GM12878 (cell line): ENCODE measurements at regions not wholly inside any gene's neighbourhood (a gene's known extent, or its start where the extent isn't known, plus 50 kb on each side); places are given as distances from the start of the nearest gene placed in this dataset.

Experiments used
- ATAC-seq: fragments of 200-7000 bp; cut with Tn5 transposase; 3 replicates; pipeline ENCODE4 v1.9.1; 2020; ENCODE audit warnings: mild to moderate bottlenecking, moderate library complexity
- BruUV-seq: library from RNA; stranded (reverse); fragments of 400-500 nt; replicated peaks from 2 replicates; lab custom pipeline; 2021; lab: Mats Ljungman, UMichigan
- CTCF ChIA-PET: fragments of 300-600 bp; sonication (Branson Sonifier 250); formaldehyde crosslinking; extraction: SDS; loops from one replicate; lab custom pipeline; 2021; ENCODE audit warnings: inconsistent platforms; lab: Yijun Ruan, JAX
- POLR2A ChIA-PET: fragments of 350-600 bp; formaldehyde crosslinking; extraction: SDS; loops from one replicate; lab custom pipeline; 2021; ENCODE audit warnings: inconsistent platforms; lab: Charles Lee
- RAD21 ChIA-PET: fragments of 300-600 bp; sonication (Branson Sonifier 250); formaldehyde crosslinking; loops from one replicate; lab custom pipeline; 2023; ENCODE audit warnings: antibody characterized with exemption; ENCODE audit not compliant: unreplicated experiment; lab: Charles Lee
- SMC1A ChIA-PET: fragments of 300-600 bp; sonication (Branson Sonifier 250); formaldehyde crosslinking; loops from one replicate; lab custom pipeline; 2023; ENCODE audit not compliant: unreplicated experiment, uncharacterized antibody; lab: Charles Lee
- DNase-seq: peaks from one replicate; pipeline ENCODE4 v3.0.0-alpha.2; 2011; ENCODE audit warnings: low read depth, low spot score
- FAIRE-seq: peaks from 3 replicates; lab custom pipeline; 2011; peaks lifted over from hg19 to GRCh38; lab: Jason Lieb, UNC
- H2AFZ ChIP-seq: 2 replicates; pipeline ENCODE4 v1.6.0; 2011; ENCODE audit warnings: low read depth, low read length, control low read depth; ENCODE audit not compliant: control insufficient read depth
- H3K27ac ChIP-seq: 2 replicates; pipeline ENCODE4 v1.5.1; 2011; ENCODE audit warnings: control low read depth; ENCODE audit not compliant: control insufficient read depth, insufficient read depth
- H3K27me3 ChIP-seq, 2 experiments: replicated peaks in 1 of 2; 2 replicates each; pipeline versions ENCODE4 v1.6.0 to v1.6.1; 2011; ENCODE audit warnings: low read length in 1 of 2; ENCODE audit not compliant: control insufficient read depth in 2 of 2, insufficient read depth in 2 of 2
- H3K36me3 ChIP-seq, 2 experiments: 2 replicates each; pipeline ENCODE4 v1.5.1; 2011; ENCODE audit warnings: low read length in 1 of 2; ENCODE audit not compliant: control insufficient read depth in 2 of 2, insufficient read depth in 2 of 2
- H3K4me1 ChIP-seq: 2 replicates; pipeline ENCODE4 v1.6.1; 2011; ENCODE audit warnings: mild to moderate bottlenecking, low read length, moderate library complexity, mixed read lengths; ENCODE audit not compliant: control insufficient read depth, insufficient read depth
- H3K4me2 ChIP-seq: 2 replicates; pipeline ENCODE4 v1.6.0; 2011; ENCODE audit warnings: control low read depth; ENCODE audit not compliant: control insufficient read depth, insufficient read depth
- H3K4me3 ChIP-seq: fragments of 200-600 bp; sonication (generic); 2 replicates; pipeline ENCODE4 v1.5.1; 2016
- H3K79me2 ChIP-seq: 2 replicates; pipeline ENCODE4 v1.6.0; 2011; ENCODE audit warnings: low read length; ENCODE audit not compliant: control insufficient read depth, insufficient read depth
- H3K9ac ChIP-seq: 2 replicates; pipeline ENCODE4 v1.8.0; 2011; ENCODE audit warnings: low read length, control low read depth, mixed read lengths; ENCODE audit not compliant: control insufficient read depth, insufficient read depth
- H3K9me3 ChIP-seq: replicated peaks from 3 replicates; pipeline ENCODE4 v1.5.1; 2011; ENCODE audit warnings: mild to moderate bottlenecking, low read length; ENCODE audit not compliant: control insufficient read depth, insufficient read depth
- H4K20me1 ChIP-seq: 2 replicates; pipeline ENCODE4 v1.6.0; 2011; ENCODE audit not compliant: control insufficient read depth, insufficient read depth
- CBX3 ChIP-seq: fragments of 200-600 bp; sonication (generic); IDR thresholded peaks from 2 replicates; pipeline ENCODE4 v1.6.1; 2016; ENCODE audit warnings: low read depth, borderline replicate concordance
- CHD2 ChIP-seq: IDR thresholded peaks from 2 replicates; pipeline ENCODE4 v1.6.1; 2011; ENCODE audit warnings: low read depth, low read length, improper control_type of control experiment, borderline replicate concordance
- CUX1 ChIP-seq: IDR thresholded peaks from 2 replicates; pipeline ENCODE4 v1.6.1; 2012; ENCODE audit warnings: improper control_type of control experiment, low read depth, low read length; ENCODE audit not compliant: insufficient replicate concordance
- GATAD2B ChIP-seq: fragments of 450-650 bp; conservative IDR thresholded peaks from 2 replicates; pipeline ENCODE4 v1.6.1; 2017; ENCODE audit warnings: low read depth, mild to moderate bottlenecking, moderate library complexity
- KAT2A ChIP-seq: conservative IDR thresholded peaks from 2 replicates; pipeline ENCODE4 v1.6.1; 2011; ENCODE audit warnings: low read depth, low read length; ENCODE audit not compliant: control insufficient read depth
- PAX8 ChIP-seq: fragments of 450-650 bp; IDR thresholded peaks from 2 replicates; pipeline ENCODE4 v1.6.1; 2017; ENCODE audit warnings: mild to moderate bottlenecking, moderate library complexity
- RAD51 ChIP-seq: fragments of 450-650 bp; IDR thresholded peaks from 2 replicates; pipeline ENCODE4 v1.6.1; 2016; ENCODE audit warnings: moderate library complexity, mild to moderate bottlenecking, inconsistent platforms
- RCOR1 ChIP-seq: conservative IDR thresholded peaks from 2 replicates; pipeline ENCODE4 v1.6.1; 2012; ENCODE audit warnings: low read depth, low read length, improper control_type of control experiment
- SIX5 ChIP-seq: IDR thresholded peaks from 2 replicates; pipeline ENCODE4 v1.6.1; 2011; ENCODE audit warnings: mild to moderate bottlenecking, low read depth, low read length, moderate library complexity; ENCODE audit not compliant: severe bottlenecking
- SMAD5 ChIP-seq: IDR thresholded peaks from 2 replicates; pipeline ENCODE4 v1.6.1; 2016; ENCODE audit warnings: antibody characterized with exemption, low read depth
- ZSCAN29 ChIP-seq: fragments of 450-650 bp; IDR thresholded peaks from 2 replicates; pipeline ENCODE4 v1.6.1; 2017; ENCODE audit warnings: mild to moderate bottlenecking, moderate library complexity
- WGBS: methylation state at CpG from one replicate; pipeline ENCODE4 v1.1.6; 2016; ENCODE audit warnings: low lambda C conversion rate; ENCODE audit not compliant: insufficient replicate concordance, insufficient coverage; ENCODE audit errors: missing lambda C conversion rate; 5-methylcytosine and 5-hydroxymethylcytosine counted together
- in situ Hi-C: fragments of 300-500 bp; cut with MboI; formaldehyde crosslinking; loops from 9 replicates; pipeline ENCODE4 v1.14.3; 2018; ENCODE audit warnings: mixed read lengths
- intact Hi-C: fragments of 100-400 bp; cut with micrococcal nuclease; formaldehyde crosslinking; loops from one replicate; pipeline ENCODE4 v1.14.2; 2022; ENCODE audit not compliant: unreplicated experiment
- TF ChIP-seq, protein P1 (sequence below): fragments of 450-650 bp; conservative IDR thresholded peaks from 2 replicates; pipeline ENCODE4 v1.6.1; 2017; ENCODE audit warnings: mild to moderate bottlenecking, moderate library complexity
- TF ChIP-seq, protein P2 (sequence below): IDR thresholded peaks from 2 replicates; pipeline ENCODE4 v1.6.1; 2012; ENCODE audit warnings: low read length, inconsistent platforms

- Histone ChIP-seq H3K27me3 (no peaks in the 10 kb centered on the region), H3K36me3 (no peaks in the 10 kb centered on the region), H3K4me1 (no peaks in the 10 kb centered on the region), H3K79me2 (no peaks in the 10 kb centered on the region), H3K4me2 (no peak overlapping the region), H3K9me3 (no peaks in the 10 kb centered on the region), H3K4me3 (no peak overlapping the region), H2AFZ (no peak overlapping the region), H4K20me1 (no peaks in the 10 kb centered on the region), H3K27ac (no peak overlapping the region), H3K9ac (no peak overlapping the region)
- ChIA-PET CTCF (no interaction called here), SMC1A (no interaction called here), RAD21 (no interaction called here), POLR2A (no interaction called here)
- no peak for DNase-seq
- TF ChIP-seq PAX8 = no peak
- TF ChIP-seq GATAD2B = no peak
- TF ChIP-seq SMAD5 = no peak
- no peak for TF ChIP-seq CBX3
- TF ChIP-seq, protein P1, sequence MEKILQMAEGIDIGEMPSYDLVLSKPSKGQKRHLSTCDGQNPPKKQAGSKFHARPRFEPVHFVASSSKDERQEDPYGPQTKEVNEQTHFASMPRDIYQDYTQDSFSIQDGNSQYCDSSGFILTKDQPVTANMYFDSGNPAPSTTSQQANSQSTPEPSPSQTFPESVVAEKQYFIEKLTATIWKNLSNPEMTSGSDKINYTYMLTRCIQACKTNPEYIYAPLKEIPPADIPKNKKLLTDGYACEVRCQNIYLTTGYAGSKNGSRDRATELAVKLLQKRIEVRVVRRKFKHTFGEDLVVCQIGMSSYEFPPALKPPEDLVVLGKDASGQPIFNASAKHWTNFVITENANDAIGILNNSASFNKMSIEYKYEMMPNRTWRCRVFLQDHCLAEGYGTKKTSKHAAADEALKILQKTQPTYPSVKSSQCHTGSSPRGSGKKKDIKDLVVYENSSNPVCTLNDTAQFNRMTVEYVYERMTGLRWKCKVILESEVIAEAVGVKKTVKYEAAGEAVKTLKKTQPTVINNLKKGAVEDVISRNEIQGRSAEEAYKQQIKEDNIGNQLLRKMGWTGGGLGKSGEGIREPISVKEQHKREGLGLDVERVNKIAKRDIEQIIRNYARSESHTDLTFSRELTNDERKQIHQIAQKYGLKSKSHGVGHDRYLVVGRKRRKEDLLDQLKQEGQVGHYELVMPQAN = no peak
- no peak for TF ChIP-seq ZSCAN29
- no peak for TF ChIP-seq CUX1
- no peak for TF ChIP-seq KAT2A
- TF ChIP-seq SIX5 = no peak
- no peak for TF ChIP-seq RAD51
- TF ChIP-seq CHD2 = no peak
- TF ChIP-seq RCOR1 = no peak
- TF ChIP-seq, protein P2, sequence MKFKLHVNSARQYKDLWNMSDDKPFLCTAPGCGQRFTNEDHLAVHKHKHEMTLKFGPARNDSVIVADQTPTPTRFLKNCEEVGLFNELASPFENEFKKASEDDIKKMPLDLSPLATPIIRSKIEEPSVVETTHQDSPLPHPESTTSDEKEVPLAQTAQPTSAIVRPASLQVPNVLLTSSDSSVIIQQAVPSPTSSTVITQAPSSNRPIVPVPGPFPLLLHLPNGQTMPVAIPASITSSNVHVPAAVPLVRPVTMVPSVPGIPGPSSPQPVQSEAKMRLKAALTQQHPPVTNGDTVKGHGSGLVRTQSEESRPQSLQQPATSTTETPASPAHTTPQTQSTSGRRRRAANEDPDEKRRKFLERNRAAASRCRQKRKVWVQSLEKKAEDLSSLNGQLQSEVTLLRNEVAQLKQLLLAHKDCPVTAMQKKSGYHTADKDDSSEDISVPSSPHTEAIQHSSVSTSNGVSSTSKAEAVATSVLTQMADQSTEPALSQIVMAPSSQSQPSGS = no peak
- BruUV-seq = no TSS peak
- no peak for ATAC-seq
- in situ Hi-C loops = no loop called here
- WGBS = 0% methylated on average over 1 of the region's 1 CpG
- intact Hi-C loops = no loop called here
- FAIRE-seq = no peak
Measured at GRCh38 chr14:43548368-43548767, 958.7 kb downstream of the FSCB start.
